ENCODE measurements at regions not wholly inside any gene's neighbourhood (a gene's known extent, or its start where the extent isn't known, plus 50 kb on each side); places are given as distances from the start of the nearest gene placed in this dataset.

- TF ChIP-seq CTCF (IDR thresholded peaks at IDR 0.05) (no peak), POLR2A (IDR thresholded peaks at IDR 0.05) (no peak)
These were observed 621.5 kb upstream of the BTBD3 start for GRCh38 chr20:11296221-11296620.
